ENCODE measurements at regions not wholly inside any gene's neighbourhood (a gene's known extent, or its start where the extent isn't known, plus 50 kb on each side); places are given as distances from the start of the nearest gene placed in this dataset.
"Not testable (repeated sequence)": the region's sequence is repeated elsewhere in the genome, so short reads cannot be mapped to it uniquely, and the experiment has no call there.

- 95% methylated on average over 3 of the region's 3 CpGs for WGBS
- DNase-seq (ENCODE audit: low read depth in 6 of 9, low spot score in 9 of 9) = no peak
- no peaks in the 10 kb centered on the region for H3K36me3 ChIP-seq (ENCODE audit: control insufficient read depth in 2 of 2, insufficient read depth in 2 of 2, low read length in 1 of 2)
- H3K27me3 ChIP-seq (ENCODE audit: control insufficient read depth in 2 of 2, insufficient read depth in 1 of 2, low read length in 1 of 2) = no peaks in the 10 kb centered on the region
- H3K4me1 ChIP-seq (ENCODE audit: control insufficient read depth in 2 of 2, insufficient read depth in 2 of 2, low read length in 2 of 2) = peaks cover 0 to 7% of the 10 kb centered on the region in 2 donors
- no peak overlapping the region for H3K4me3 ChIP-seq (ENCODE audit: low read length in 2 of 2)
- H3K9me3 ChIP-seq (ENCODE audit: control insufficient read depth in 2 of 2, insufficient read depth in 1 of 2, low read length in 1 of 2) = no peaks in the 10 kb centered on the region
- H3K27ac ChIP-seq (ENCODE audit: low read depth in 1 of 2, low read length in 1 of 2) = no peak overlapping the region
These were observed 62.9 kb upstream of the FNDC3B start for GRCh38 chr3:171976526-171976925.

DNA sequence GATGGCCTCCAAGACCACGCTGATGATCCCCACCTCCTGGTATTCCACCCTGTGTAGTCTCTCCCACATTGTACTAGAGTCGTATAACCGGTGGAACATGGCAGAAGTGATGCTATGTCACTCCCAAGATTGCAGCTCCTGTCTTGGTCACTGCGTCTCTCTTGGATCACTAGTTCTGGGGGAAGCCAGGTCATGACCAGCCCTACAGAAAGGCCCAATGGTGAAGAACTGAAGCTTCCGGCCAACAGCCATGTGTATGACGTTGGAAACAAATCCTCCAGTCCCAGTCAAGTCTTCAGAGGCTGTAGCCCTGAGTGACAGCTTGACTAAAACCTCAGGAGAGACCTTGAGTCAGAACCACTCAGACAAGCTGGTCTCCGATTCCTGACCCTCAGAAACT, 61.9 kb upstream of the FNDC3B start:
- H3K4me3 ChIP-seq (ENCODE audit: low read length in 2 of 2) = no peak overlapping the region
- WGBS = 96% methylated on average over 7 of the region's 7 CpGs
- no peaks in the 10 kb centered on the region for H3K27me3 ChIP-seq (ENCODE audit: control insufficient read depth in 2 of 2, insufficient read depth in 1 of 2, low read length in 1 of 2)
- H3K36me3 ChIP-seq (ENCODE audit: control insufficient read depth in 2 of 2, insufficient read depth in 2 of 2, low read length in 1 of 2) = no peaks in the 10 kb centered on the region
- H3K27ac ChIP-seq (ENCODE audit: low read depth in 1 of 2, low read length in 1 of 2) = no peak overlapping the region
- peaks cover 0 to 7% of the 10 kb centered on the region in 2 donors for H3K4me1 ChIP-seq (ENCODE audit: control insufficient read depth in 2 of 2, insufficient read depth in 2 of 2, low read length in 2 of 2)
- no peaks in the 10 kb centered on the region for H3K9me3 ChIP-seq (ENCODE audit: control insufficient read depth in 2 of 2, insufficient read depth in 1 of 2, low read length in 1 of 2)
- DNase-seq (ENCODE audit: low read depth in 6 of 9, low spot score in 9 of 9) = no peak

DNA sequence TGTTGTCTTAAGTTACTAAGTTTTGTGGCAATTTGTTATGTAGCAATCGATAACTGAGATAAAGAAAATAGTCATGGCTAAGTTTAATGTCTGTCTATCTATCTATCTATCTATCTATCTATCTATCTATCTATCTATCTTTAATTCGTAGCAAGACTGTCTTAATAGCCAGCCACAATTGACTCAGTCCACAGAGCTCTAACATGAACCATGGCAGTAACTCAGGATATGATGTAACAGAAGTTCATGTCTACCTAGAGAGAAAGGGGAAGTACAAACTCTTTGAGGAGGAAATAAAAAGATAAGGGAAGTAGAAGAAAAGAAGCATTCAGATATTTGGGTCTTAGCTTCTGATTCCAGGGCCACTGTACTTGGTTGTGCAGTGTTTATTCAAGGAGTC, 61.5 kb upstream of the FNDC3B start:
- Histone ChIP-seq H3K36me3 (ENCODE audit: control insufficient read depth in 2 of 2, insufficient read depth in 2 of 2, low read length in 1 of 2) (no peaks in the 10 kb centered on the region), H3K27me3 (ENCODE audit: control insufficient read depth in 2 of 2, insufficient read depth in 1 of 2, low read length in 1 of 2) (no peaks in the 10 kb centered on the region), H3K4me3 (ENCODE audit: low read length in 2 of 2) (no peak overlapping the region), H3K4me1 (ENCODE audit: control insufficient read depth in 2 of 2, insufficient read depth in 2 of 2, low read length in 2 of 2) (peaks cover 0 to 5% of the 10 kb centered on the region in 2 donors), H3K27ac (ENCODE audit: low read depth in 1 of 2, low read length in 1 of 2) (no peak overlapping the region), H3K9me3 (ENCODE audit: control insufficient read depth in 2 of 2, insufficient read depth in 1 of 2, low read length in 1 of 2) (no peaks in the 10 kb centered on the region)
- WGBS = 69% methylated on average over 2 of the region's 2 CpGs
- no peak for DNase-seq (ENCODE audit: low read depth in 6 of 9, low spot score in 9 of 9)

DNA sequence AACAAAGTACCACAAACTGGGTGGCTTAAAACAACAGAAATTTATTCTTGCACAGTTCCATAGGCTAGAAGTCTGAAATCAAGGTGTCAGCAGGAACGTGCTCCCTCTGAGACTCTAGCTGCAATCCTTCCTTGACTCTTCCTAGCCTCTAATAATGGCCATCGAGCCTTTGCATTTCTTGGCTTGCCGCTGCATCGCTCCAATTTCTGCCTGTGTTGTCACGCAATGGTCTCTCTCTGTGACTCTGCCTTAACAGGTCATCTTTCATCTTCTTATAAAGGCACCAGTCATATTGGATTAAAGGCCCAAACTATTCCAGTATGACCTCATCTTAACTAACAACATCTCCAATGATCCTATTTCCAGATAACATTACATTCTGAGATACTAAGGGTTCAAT, 61.0 kb upstream of the FNDC3B start:
- Histone ChIP-seq H3K27me3 (ENCODE audit: control insufficient read depth in 2 of 2, insufficient read depth in 1 of 2, low read length in 1 of 2) (no peaks in the 10 kb centered on the region), H3K4me1 (ENCODE audit: control insufficient read depth in 2 of 2, insufficient read depth in 2 of 2, low read length in 2 of 2) (peaks cover 0 to 4% of the 10 kb centered on the region in 2 donors), H3K27ac (ENCODE audit: low read depth in 1 of 2, low read length in 1 of 2) (no peak overlapping the region), H3K9me3 (ENCODE audit: control insufficient read depth in 2 of 2, insufficient read depth in 1 of 2, low read length in 1 of 2) (no peaks in the 10 kb centered on the region), H3K4me3 (ENCODE audit: low read length in 2 of 2) (no peak overlapping the region), H3K36me3 (ENCODE audit: control insufficient read depth in 2 of 2, insufficient read depth in 2 of 2, low read length in 1 of 2) (no peaks in the 10 kb centered on the region)
- DNase-seq (ENCODE audit: low read depth in 6 of 9, low spot score in 9 of 9) = no peak
- WGBS = 97% methylated on average over 5 of the region's 5 CpGs

GRCh38 chr3:171979081-171979480, 60.3 kb upstream of the FNDC3B start:
- H3K4me1 ChIP-seq (ENCODE audit: control insufficient read depth in 2 of 2, insufficient read depth in 2 of 2, low read length in 2 of 2) = peaks cover 0 to 4% of the 10 kb centered on the region in 2 donors
- no peak overlapping the region for H3K4me3 ChIP-seq (ENCODE audit: low read length in 2 of 2)

GRCh38 chr3:171980578-171981270, 58.7 kb upstream of the FNDC3B start:
- H3K4me3 ChIP-seq (ENCODE audit: low read length in 2 of 2) = no peak overlapping the region
- peaks cover 0 to 4% of the 10 kb centered on the region in 2 donors for H3K4me1 ChIP-seq (ENCODE audit: control insufficient read depth in 2 of 2, insufficient read depth in 2 of 2, low read length in 2 of 2)
- no peaks in the 10 kb centered on the region for H3K9me3 ChIP-seq (ENCODE audit: control insufficient read depth in 2 of 2, insufficient read depth in 1 of 2, low read length in 1 of 2)
- no peaks in the 10 kb centered on the region for H3K27me3 ChIP-seq (ENCODE audit: control insufficient read depth in 2 of 2, insufficient read depth in 1 of 2, low read length in 1 of 2)
- H3K27ac ChIP-seq (ENCODE audit: low read depth in 1 of 2, low read length in 1 of 2) = no peak overlapping the region
- H3K36me3 ChIP-seq (ENCODE audit: control insufficient read depth in 2 of 2, insufficient read depth in 2 of 2, low read length in 1 of 2) = no peaks in the 10 kb centered on the region
- WGBS = 59% methylated on average over 2 of the region's 2 CpGs
- peak in 4 of 9 donors; percentile 7 to 54 (median 21) for DNase-seq (ENCODE audit: low read depth in 6 of 9, low spot score in 9 of 9)

More at GRCh38 chr3:171979081-171979480, 60.3 kb upstream of the FNDC3B start:
- no peak for DNase-seq (ENCODE audit: low read depth in 6 of 9, low spot score in 9 of 9)
- no peaks in the 10 kb centered on the region for H3K36me3 ChIP-seq (ENCODE audit: control insufficient read depth in 2 of 2, insufficient read depth in 2 of 2, low read length in 1 of 2)
- no peaks in the 10 kb centered on the region for H3K9me3 ChIP-seq (ENCODE audit: control insufficient read depth in 2 of 2, insufficient read depth in 1 of 2, low read length in 1 of 2)
- H3K27me3 ChIP-seq (ENCODE audit: control insufficient read depth in 2 of 2, insufficient read depth in 1 of 2, low read length in 1 of 2) = no peaks in the 10 kb centered on the region
- H3K27ac ChIP-seq (ENCODE audit: low read depth in 1 of 2, low read length in 1 of 2) = no peak overlapping the region
- WGBS = 93% methylated on average over 8 of the region's 8 CpGs

DNA sequence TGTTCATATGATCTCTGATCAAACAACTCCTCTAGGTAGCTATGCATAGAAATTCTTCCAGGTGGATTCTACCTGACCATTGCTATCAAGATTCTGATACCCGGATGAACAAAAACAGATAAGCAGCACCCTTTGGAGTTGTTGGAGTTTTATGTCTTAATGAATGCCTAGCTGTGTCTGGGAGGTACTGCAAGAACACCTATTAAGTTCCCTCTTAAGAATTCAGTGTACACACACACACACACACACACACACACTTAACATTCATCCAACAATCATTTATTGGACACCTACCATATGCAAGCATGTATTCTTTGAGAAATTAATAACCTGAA, 58.1 kb upstream of the FNDC3B start:
- no peaks in the 10 kb centered on the region for H3K36me3 ChIP-seq (ENCODE audit: control insufficient read depth in 2 of 2, insufficient read depth in 2 of 2, low read length in 1 of 2)
- DNase-seq (ENCODE audit: low read depth in 6 of 9, low spot score in 9 of 9) = no peak
- WGBS = 89% methylated on average over 1 of the region's 1 CpG
- H3K27ac ChIP-seq (ENCODE audit: low read depth in 1 of 2, low read length in 1 of 2) = no peak overlapping the region
- H3K4me1 ChIP-seq (ENCODE audit: control insufficient read depth in 2 of 2, insufficient read depth in 2 of 2, low read length in 2 of 2) = peaks cover 0 to 4% of the 10 kb centered on the region in 2 donors
- H3K4me3 ChIP-seq (ENCODE audit: low read length in 2 of 2) = no peak overlapping the region
- H3K9me3 ChIP-seq (ENCODE audit: control insufficient read depth in 2 of 2, insufficient read depth in 1 of 2, low read length in 1 of 2) = no peaks in the 10 kb centered on the region
- H3K27me3 ChIP-seq (ENCODE audit: control insufficient read depth in 2 of 2, insufficient read depth in 1 of 2, low read length in 1 of 2) = no peaks in the 10 kb centered on the region

DNA sequence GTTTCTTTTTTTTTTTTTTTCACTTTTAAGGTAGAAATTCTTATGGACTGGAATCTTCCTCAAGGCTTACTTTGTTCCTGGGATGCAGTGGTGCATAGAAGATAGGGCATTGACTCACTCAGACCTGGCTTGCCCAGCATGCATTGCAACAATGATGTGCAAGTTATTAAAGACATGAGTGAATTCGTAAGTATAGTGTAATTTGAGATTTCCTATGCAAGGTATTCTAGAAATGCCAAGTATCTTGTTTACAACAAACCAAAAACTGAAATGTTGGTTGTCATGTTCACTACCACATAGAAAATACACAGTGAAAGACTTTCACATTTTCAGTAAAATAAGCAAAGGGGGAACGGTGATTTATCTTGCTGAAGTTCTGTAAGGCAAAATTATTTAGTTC, 56.5 kb upstream of the FNDC3B start:
- no peaks in the 10 kb centered on the region for H3K9me3 ChIP-seq (ENCODE audit: control insufficient read depth in 2 of 2, insufficient read depth in 1 of 2, low read length in 1 of 2)
- no peaks in the 10 kb centered on the region for H3K27me3 ChIP-seq (ENCODE audit: control insufficient read depth in 2 of 2, insufficient read depth in 1 of 2, low read length in 1 of 2)
- H3K27ac ChIP-seq (ENCODE audit: low read depth in 1 of 2, low read length in 1 of 2) = no peak overlapping the region
- no peaks in the 10 kb centered on the region for H3K36me3 ChIP-seq (ENCODE audit: control insufficient read depth in 2 of 2, insufficient read depth in 2 of 2, low read length in 1 of 2)
- H3K4me3 ChIP-seq (ENCODE audit: low read length in 2 of 2) = no peak overlapping the region
- DNase-seq (ENCODE audit: low read depth in 6 of 9, low spot score in 9 of 9) = no peak
- peaks cover 0 to 4% of the 10 kb centered on the region in 2 donors for H3K4me1 ChIP-seq (ENCODE audit: control insufficient read depth in 2 of 2, insufficient read depth in 2 of 2, low read length in 2 of 2)
- 94% methylated on average over 2 of the region's 2 CpGs for WGBS

GRCh38 chr3:171983685-171984084, 55.7 kb upstream of the FNDC3B start:
- not testable (repeated sequence) for H3K27ac ChIP-seq (ENCODE audit: low read depth in 1 of 2, low read length in 1 of 2); H3K27me3 ChIP-seq (ENCODE audit: control insufficient read depth in 2 of 2, insufficient read depth in 1 of 2, low read length in 1 of 2); H3K36me3 ChIP-seq (ENCODE audit: control insufficient read depth in 2 of 2, insufficient read depth in 2 of 2, low read length in 1 of 2); DNase-seq (ENCODE audit: low read depth in 6 of 9, low spot score in 9 of 9); H3K9me3 ChIP-seq (ENCODE audit: control insufficient read depth in 2 of 2, insufficient read depth in 1 of 2, low read length in 1 of 2); H3K4me1 ChIP-seq (ENCODE audit: control insufficient read depth in 2 of 2, insufficient read depth in 2 of 2, low read length in 2 of 2); H3K4me3 ChIP-seq (ENCODE audit: low read length in 2 of 2)
- 92% methylated on average over 8 of the region's 8 CpGs for WGBS

All from thymus (tissue), 11 donors.